ENCODE measurements at regions not wholly inside any gene's neighbourhood (a gene's known extent, or its start where the extent isn't known, plus 50 kb on each side); places are given as distances from the start of the nearest gene placed in this dataset.

GRCh38 chr12:125871811-125872594 is 806.8 kb downstream of the AACS start:
- Histone ChIP-seq H3K27me3 (replicated peaks in 1 of 4; ENCODE audit: control extremely low read depth in 1 of 4, control insufficient read depth in 3 of 4, insufficient read depth in 4 of 4, low read length in 3 of 4) (no peaks in the 10 kb centered on the region), H3K79me2 (ENCODE audit: control insufficient read depth, insufficient read depth, low read length) (no peaks in the 10 kb centered on the region), H3K4me2 (replicated peaks; ENCODE audit: low read depth, low read length, poor library complexity, severe bottlenecking) (no peak overlapping the region), H2AFZ (ENCODE audit: insufficient read depth, low read depth, low read length, poor library complexity, severe bottlenecking) (no peak overlapping the region), H3K36me3 (replicated peaks in 1 of 2; ENCODE audit: control extremely low read depth in 1 of 2, control insufficient read depth in 1 of 2, extremely low read depth in 1 of 2, insufficient read depth in 2 of 2, low read length in 1 of 2) (no peaks in the 10 kb centered on the region), H3K9me3 (ENCODE audit: control extremely low read depth in 1 of 3, control insufficient read depth in 2 of 3, insufficient read depth in 1 of 3, low read length in 2 of 3) (peaks cover 0 to 7% (median 0%) of the 10 kb centered on the region in 3 donors), H3K4me1 (ENCODE audit: control insufficient read depth in 2 of 2, insufficient read depth in 2 of 2, low read length in 2 of 2) (no peaks in the 10 kb centered on the region), H3K27ac (ENCODE audit: low read length in 2 of 2) (no peak overlapping the region), H4K20me1 (ENCODE audit: control insufficient read depth, insufficient read depth, low read length, poor library complexity, severe bottlenecking) (no peaks in the 10 kb centered on the region), H3K4me3 (ENCODE audit: control extremely low read depth in 1 of 5, extremely low read depth in 1 of 5, insufficient read depth in 1 of 5, low read depth in 2 of 5, low read length in 4 of 5) (no peak overlapping the region), H3K9ac (ENCODE audit: low read length) (no peak overlapping the region)
- ChIA-PET CTCF (no interaction called here), POLR2A (no interaction called here)
- ATAC-seq (ENCODE audit: low read depth) (no peak), DNase-seq (no peak)
- no peaks in the 10 kb centered on the region for H3K9me3 Mint-ChIP-seq (ENCODE audit: insufficient read depth)
- intact Hi-C loops (cut with micrococcal nuclease) = no loop called here
- no peaks in the 10 kb centered on the region for H3K27me3 Mint-ChIP-seq
- H3K4me1 Mint-ChIP-seq = no peaks in the 10 kb centered on the region
- no peak for TF ChIP-seq EZH2 (IDR thresholded peaks at IDR 0.05; ENCODE audit: borderline replicate concordance, insufficient read depth, low read depth, low read length, poor library complexity, severe bottlenecking)
- TF ChIP-seq CTCF (IDR thresholded peaks at IDR 0.05) = no peak
- 100% methylated on average over 7 of the region's 9 CpGs for WGBS (ENCODE audit: insufficient coverage)
- no peak overlapping the region for H3K4me3 Mint-ChIP-seq
- no peak overlapping the region for H3K27ac Mint-ChIP-seq

- CTCF ChIA-PET = no interaction called here
- TF ChIP-seq EZH2 (IDR thresholded peaks at IDR 0.05; ENCODE audit: borderline replicate concordance, insufficient read depth, low read depth, low read length, poor library complexity, severe bottlenecking) = no peak
- TF ChIP-seq CTCF (IDR thresholded peaks at IDR 0.05) = no peak
- intact Hi-C loops (cut with micrococcal nuclease) = no loop called here
- Histone ChIP-seq H2AFZ (ENCODE audit: insufficient read depth, low read depth, low read length, poor library complexity, severe bottlenecking) (no peak overlapping the region), H4K20me1 (ENCODE audit: control insufficient read depth, insufficient read depth, low read length, poor library complexity, severe bottlenecking) (no peaks in the 10 kb centered on the region), H3K27me3 (replicated peaks in 1 of 4; ENCODE audit: control extremely low read depth in 1 of 4, control insufficient read depth in 3 of 4, insufficient read depth in 4 of 4, low read length in 3 of 4) (no peaks in the 10 kb centered on the region), H3K4me1 (ENCODE audit: control insufficient read depth in 2 of 2, insufficient read depth in 2 of 2, low read length in 2 of 2) (no peaks in the 10 kb centered on the region), H3K9ac (ENCODE audit: low read length) (no peak overlapping the region), H3K4me2 (replicated peaks; ENCODE audit: low read depth, low read length, poor library complexity, severe bottlenecking) (no peak overlapping the region), H3K27ac (ENCODE audit: low read length in 2 of 2) (no peak overlapping the region), H3K36me3 (replicated peaks in 1 of 2; ENCODE audit: control extremely low read depth in 1 of 2, control insufficient read depth in 1 of 2, extremely low read depth in 1 of 2, insufficient read depth in 2 of 2, low read length in 1 of 2) (no peaks in the 10 kb centered on the region), H3K79me2 (ENCODE audit: control insufficient read depth, insufficient read depth, low read length) (no peaks in the 10 kb centered on the region), H3K4me3 (ENCODE audit: control extremely low read depth in 1 of 5, extremely low read depth in 1 of 5, insufficient read depth in 1 of 5, low read depth in 2 of 5, low read length in 4 of 5) (no peak overlapping the region), H3K9me3 (ENCODE audit: control extremely low read depth in 1 of 3, control insufficient read depth in 2 of 3, insufficient read depth in 1 of 3, low read length in 2 of 3) (peaks cover 0 to 7% (median 0%) of the 10 kb centered on the region in 3 donors)
- Mint-ChIP-seq H3K4me1 (no peaks in the 10 kb centered on the region), H3K27ac (no peak overlapping the region), H3K9me3 (ENCODE audit: insufficient read depth) (no peaks in the 10 kb centered on the region), H3K27me3 (no peaks in the 10 kb centered on the region), H3K4me3 (no peak overlapping the region)
- ATAC-seq (ENCODE audit: low read depth) (no peak), DNase-seq (no peak)
- POLR2A ChIA-PET = no interaction called here
- WGBS (ENCODE audit: insufficient coverage) = 93% methylated on average over 3 of the region's 5 CpGs
Measured at GRCh38 chr12:125873016-125873415, 807.8 kb downstream of the AACS start.

All from B cell (primary cell).